Subcutaneous abdominal adipose tissue (tissue), 5 donors: ENCODE measurements at regions not wholly inside any gene's neighbourhood (a gene's known extent, or its start where the extent isn't known, plus 50 kb on each side); places are given as distances from the start of the nearest gene placed in this dataset.
A peak's percentile ranks its signal among the peaks of the same experiment; 100 is the strongest.

ENCODE experiments used
- H3K27ac ChIP-seq: one replicate; pipeline ENCODE4 v1.7.0; 2013; ENCODE audit warnings: low read depth, mild to moderate bottlenecking, inconsistent platforms, low read length, moderate library complexity
- H3K27me3 ChIP-seq, 5 donors: one replicate each; pipeline ENCODE4 v1.7.0; 2013; ENCODE audit warnings: low read length in 5 of 5, inconsistent platforms in 1 of 5; ENCODE audit not compliant: control insufficient read depth in 5 of 5, insufficient read depth in 4 of 5
- H3K36me3 ChIP-seq, 5 donors: one replicate each; pipeline ENCODE4 v1.7.0; 2013; ENCODE audit warnings: low read length in 5 of 5; ENCODE audit not compliant: control insufficient read depth in 5 of 5, insufficient read depth in 5 of 5
- H3K4me1 ChIP-seq, 5 donors: one replicate each; pipeline ENCODE4 v1.7.0; 2013; ENCODE audit warnings: low read length in 5 of 5, mild to moderate bottlenecking in 3 of 5, moderate library complexity in 1 of 5; ENCODE audit not compliant: control insufficient read depth in 5 of 5, insufficient read depth in 5 of 5
- H3K4me3 ChIP-seq, 5 donors: one replicate each; pipeline ENCODE4 v1.7.0; 2013; ENCODE audit warnings: low read length in 5 of 5, low read depth in 1 of 5
- H3K9ac ChIP-seq, 5 donors: one replicate each; pipeline ENCODE4 v1.7.0; 2013; ENCODE audit warnings: low read length in 5 of 5, mild to moderate bottlenecking in 4 of 5, moderate library complexity in 3 of 5
- H3K9me3 ChIP-seq, 5 donors: one replicate each; pipeline ENCODE4 v1.7.0; 2013; ENCODE audit warnings: low read length in 5 of 5; ENCODE audit not compliant: control insufficient read depth in 5 of 5
- donor health status: healthy.
- donor health status: healthy.
- donor health status: healthy.
- donor health status: healthy.
- donor health status: healthy.

DNA sequence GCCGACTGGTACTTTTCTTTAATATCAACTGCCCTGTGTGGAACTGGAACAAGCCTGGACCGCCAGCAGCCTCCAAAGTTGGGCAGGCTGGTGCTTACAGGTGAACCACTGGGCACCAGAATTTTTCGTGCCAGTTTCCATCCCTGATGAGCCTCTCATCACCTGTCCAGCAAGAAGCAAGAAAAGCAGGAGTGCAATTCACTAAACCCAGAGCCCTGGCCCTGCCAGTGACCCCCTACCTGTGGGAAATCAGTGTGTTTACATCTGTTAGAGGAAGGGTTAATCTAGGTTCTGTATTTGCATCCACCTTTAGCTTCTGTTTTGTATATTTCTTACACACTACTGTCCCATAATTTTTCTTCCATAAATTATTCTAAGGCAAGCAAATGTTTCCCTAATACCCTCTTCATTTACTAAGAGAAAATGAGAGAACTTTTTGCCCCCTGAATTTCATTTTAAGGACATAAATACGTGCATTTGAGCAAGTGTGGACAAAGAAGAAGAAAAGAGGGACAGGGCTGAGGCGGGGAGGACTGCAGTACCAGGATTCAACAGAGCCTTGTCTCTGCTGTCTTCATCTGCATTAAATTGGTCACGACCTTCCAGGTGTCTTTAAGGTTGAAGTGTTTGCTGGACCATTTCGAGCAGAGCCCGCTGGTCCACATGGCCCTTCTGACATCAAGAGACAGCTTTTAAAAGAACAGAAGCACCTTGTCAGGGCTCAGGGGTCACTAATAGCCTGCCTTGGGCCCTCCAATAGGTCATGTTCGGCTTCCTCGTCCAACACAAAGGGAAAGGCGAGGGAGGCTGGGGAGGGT is 763.1 kb downstream of the BCL11A start:
- Histone ChIP-seq H3K36me3 (no peaks in the 10 kb centered on the region), H3K9me3 (peaks cover 0 to 11% (median 3%) of the 10 kb centered on the region in 5 donors), H3K9ac (no peak overlapping the region), H3K4me1 (no peaks in the 10 kb centered on the region), H3K4me3 (no peak overlapping the region), H3K27me3 (no peaks in the 10 kb centered on the region), H3K27ac (no peak overlapping the region)

- Histone ChIP-seq H3K4me1 (no peaks in the 10 kb centered on the region), H3K27me3 (no peaks in the 10 kb centered on the region), H3K9ac (no peak overlapping the region), H3K36me3 (no peaks in the 10 kb centered on the region), H3K27ac (no peak overlapping the region), H3K4me3 (no peak overlapping the region), H3K9me3 (peaks cover 0 to 10% (median 3%) of the 10 kb centered on the region in 5 donors)
Measured at GRCh38 chr2:59789523-59789922, 763.9 kb downstream of the BCL11A start.

- no peak overlapping the region for H3K9ac ChIP-seq
Measured at GRCh38 chr2:59787095-59787494, 766.4 kb downstream of the BCL11A start.

GRCh38 chr2:59786684-59787083 is 766.8 kb downstream of the BCL11A start:
- Histone ChIP-seq H3K27me3 (no peaks in the 10 kb centered on the region), H3K4me1 (peaks cover 0 to 5% (median 0%) of the 10 kb centered on the region in 5 donors), H3K27ac (no peak overlapping the region), H3K4me3 (no peak overlapping the region), H3K9ac (no peak overlapping the region), H3K9me3 (no peaks in the 10 kb centered on the region), H3K36me3 (no peaks in the 10 kb centered on the region)

More at GRCh38 chr2:59787095-59787494, 766.4 kb downstream of the BCL11A start:
- H3K27ac ChIP-seq: no peak overlapping the region
- no peak overlapping the region for H3K4me3 ChIP-seq
- no peaks in the 10 kb centered on the region for H3K27me3 ChIP-seq
- H3K36me3 ChIP-seq: no peaks in the 10 kb centered on the region
- peaks cover 0 to 4% (median 0%) of the 10 kb centered on the region in 5 donors for H3K4me1 ChIP-seq
- H3K9me3 ChIP-seq: no peaks in the 10 kb centered on the region

GRCh38 chr2:59779571-59779970 is 773.9 kb downstream of the BCL11A start:
- Histone ChIP-seq H3K4me3 (no peak overlapping the region), H3K9me3 (no peaks in the 10 kb centered on the region), H3K27me3 (no peaks in the 10 kb centered on the region), H3K4me1 (peaks cover 0 to 52% (median 24%) of the 10 kb centered on the region in 5 donors), H3K36me3 (no peaks in the 10 kb centered on the region), H3K27ac (peak overlapping the region; percentile 78), H3K9ac (peak overlapping the region in 1 of 5 donors; percentile 58)

GRCh38 chr2:59777120-59777519 is 776.3 kb downstream of the BCL11A start:
- no peaks in the 10 kb centered on the region for H3K36me3 ChIP-seq
- H3K4me1 ChIP-seq: peaks cover 0 to 52% (median 21%) of the 10 kb centered on the region in 5 donors
- H3K27ac ChIP-seq: peak overlapping the region; percentile 78
- no peaks in the 10 kb centered on the region for H3K27me3 ChIP-seq
- H3K9ac ChIP-seq: peak overlapping the region in 2 of 5 donors; percentile 4 to 51
- H3K4me3 ChIP-seq: no peak overlapping the region
- H3K9me3 ChIP-seq: no peaks in the 10 kb centered on the region

DNA sequence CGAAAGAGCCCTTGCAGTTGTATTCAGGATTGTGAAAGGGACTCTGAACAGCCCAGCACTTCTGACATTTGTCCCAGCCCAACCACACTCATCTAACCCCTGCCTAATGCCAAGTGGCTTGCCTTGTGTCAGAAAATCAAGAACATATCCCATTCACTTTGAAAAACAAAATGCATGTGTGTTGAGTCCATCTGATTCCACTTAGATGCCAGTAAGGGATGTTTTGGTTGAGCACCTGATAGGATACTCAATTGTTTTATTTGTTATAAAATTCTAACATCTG is 776.8 kb downstream of the BCL11A start:
- peak overlapping the region; percentile 78 for H3K27ac ChIP-seq
- H3K27me3 ChIP-seq: no peaks in the 10 kb centered on the region
- no peaks in the 10 kb centered on the region for H3K9me3 ChIP-seq
- peaks cover 0 to 52% (median 20%) of the 10 kb centered on the region in 5 donors for H3K4me1 ChIP-seq
- peak overlapping the region in 1 of 5 donors; percentile 51 for H3K9ac ChIP-seq
- H3K36me3 ChIP-seq: no peaks in the 10 kb centered on the region
- no peak overlapping the region for H3K4me3 ChIP-seq

DNA sequence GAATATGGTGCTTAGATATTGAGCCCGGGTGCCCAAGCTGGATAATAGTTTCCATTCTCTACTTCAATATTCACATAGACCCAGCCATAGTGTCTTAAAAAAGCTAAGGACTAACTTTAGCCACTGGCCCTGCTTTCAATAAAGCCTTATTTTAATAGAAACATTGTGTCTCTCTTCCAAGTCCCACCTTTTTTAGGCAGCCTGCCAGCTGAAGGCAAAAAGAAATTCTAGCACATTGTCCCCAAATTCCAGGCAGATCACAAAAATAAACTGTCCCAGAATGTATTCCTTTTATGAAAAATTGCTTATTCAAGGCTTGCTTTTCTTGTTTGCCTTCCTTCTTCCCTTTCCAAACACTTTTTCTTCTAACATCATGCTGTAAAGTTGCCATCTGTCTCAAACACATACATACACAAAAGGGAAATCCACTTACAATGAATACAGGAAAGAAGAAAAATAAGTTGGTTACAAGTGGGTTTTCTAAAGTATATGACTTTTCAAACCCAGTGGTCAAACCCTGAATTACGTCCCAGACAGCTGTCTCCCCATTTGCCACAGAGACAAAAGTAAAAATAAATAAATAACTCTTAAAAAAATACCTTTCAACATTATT is 778.5 kb downstream of the BCL11A start:
- no peak overlapping the region for H3K9ac ChIP-seq
- H3K9me3 ChIP-seq: no peaks in the 10 kb centered on the region
- H3K4me1 ChIP-seq: peaks cover 0 to 39% (median 14%) of the 10 kb centered on the region in 5 donors
- no peaks in the 10 kb centered on the region for H3K36me3 ChIP-seq
- no peak overlapping the region for H3K4me3 ChIP-seq
- no peaks in the 10 kb centered on the region for H3K27me3 ChIP-seq
- H3K27ac ChIP-seq: no peak overlapping the region

DNA sequence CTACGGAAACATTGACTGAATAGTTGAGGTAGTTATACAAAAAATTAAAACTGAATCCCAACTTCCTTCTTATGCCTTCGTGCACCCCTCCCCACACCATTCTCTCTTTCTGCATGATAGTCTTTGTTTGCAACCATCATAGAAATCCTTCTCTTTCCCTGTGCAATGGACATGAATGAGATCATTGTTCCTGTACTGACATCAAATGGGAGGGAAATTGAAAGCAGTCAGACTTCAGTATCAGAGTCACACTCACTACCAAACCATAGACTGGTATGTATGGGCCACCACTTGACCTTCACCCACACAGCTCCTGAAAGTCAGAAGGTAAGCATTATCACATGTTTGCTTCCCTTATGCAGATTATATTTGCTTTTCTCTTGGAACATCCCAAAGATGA is 782.8 kb downstream of the BCL11A start:
- no peak overlapping the region for H3K9ac ChIP-seq
- no peaks in the 10 kb centered on the region for H3K27me3 ChIP-seq
- no peaks in the 10 kb centered on the region for H3K9me3 ChIP-seq
- no peak overlapping the region for H3K27ac ChIP-seq
- no peak overlapping the region for H3K4me3 ChIP-seq
- H3K4me1 ChIP-seq: peaks cover 0 to 3% (median 0%) of the 10 kb centered on the region in 5 donors
- no peaks in the 10 kb centered on the region for H3K36me3 ChIP-seq

- Histone ChIP-seq H3K27me3 (no peaks in the 10 kb centered on the region), H3K4me1 (peaks cover 0 to 9% (median 3%) of the 10 kb centered on the region in 5 donors), H3K9ac (no peak overlapping the region), H3K27ac (no peak overlapping the region), H3K4me3 (no peak overlapping the region), H3K9me3 (no peaks in the 10 kb centered on the region), H3K36me3 (no peaks in the 10 kb centered on the region)
Measured at GRCh38 chr2:59761966-59762365, 791.5 kb downstream of the BCL11A start.
